SU-DHL-6 (cell line): ENCODE measurements at regions not wholly inside any gene's neighbourhood (a gene's known extent, or its start where the extent isn't known, plus 50 kb on each side); places are given as distances from the start of the nearest gene placed in this dataset.

Experiments
- H2AFZ ChIP-seq: fragments of 200-600 bp; sonication (generic); 2 replicates; pipeline ENCODE4 v1.6.1; 2014; ENCODE audit warnings: low read depth, mild to moderate bottlenecking, moderate library complexity, mixed read lengths, antibody characterized with exemption, low read length; ENCODE audit not compliant: severe bottlenecking
- H3F3A ChIP-seq: fragments of 200-600 bp; shearing (Covaris generic); 2 replicates; pipeline ENCODE4 v1.6.0; 2016; ENCODE audit warnings: antibody characterized with exemption, mild to moderate bottlenecking; ENCODE audit not compliant: insufficient read depth
- H3K27ac ChIP-seq: fragments of 200-600 bp; sonication (generic); 2 replicates; pipeline ENCODE4 v1.5.1; 2016; ENCODE audit warnings: low read depth, mild to moderate bottlenecking, low read length, moderate library complexity, mixed read lengths
- H3K27me3 ChIP-seq: fragments of 200-600 bp; sonication (generic), shearing (Covaris generic); 2 replicates; pipeline ENCODE4 v1.6.0; 2014; ENCODE audit warnings: mild to moderate bottlenecking, low read length
- H3K36me3 ChIP-seq: fragments of 200-600 bp; sonication (generic); 2 replicates; pipeline ENCODE4 v1.6.1; 2014; ENCODE audit warnings: mild to moderate bottlenecking, low read length, mixed read lengths
- H3K4me2 ChIP-seq: fragments of 300-600, 200-600 bp; shearing (Covaris generic), sonication (generic); 2 replicates; pipeline ENCODE4 v1.6.0; 2014; ENCODE audit warnings: low read length, low read depth, mild to moderate bottlenecking; ENCODE audit not compliant: poor library complexity, severe bottlenecking
- H3K4me3 ChIP-seq: fragments of 200-600 bp; sonication (generic); 2 replicates; pipeline ENCODE4 v1.5.1; 2014; ENCODE audit warnings: antibody characterized with exemption, low read length, mild to moderate bottlenecking, mixed read lengths; ENCODE audit not compliant: insufficient read depth, poor library complexity, severe bottlenecking
- H3K79me2 ChIP-seq: fragments of 200-600 bp; sonication (generic); 2 replicates; pipeline ENCODE4 v1.6.1; 2014; ENCODE audit warnings: mild to moderate bottlenecking, low read length, moderate library complexity; ENCODE audit not compliant: insufficient read depth
- H3K9ac ChIP-seq: fragments of 200-600 bp; sonication (generic); 2 replicates; pipeline ENCODE4 v1.7.0; 2014; ENCODE audit warnings: mild to moderate bottlenecking, low read length
- H3K9me2 ChIP-seq: fragments of 200-600 bp; sonication (generic); replicated peaks from 2 replicates; pipeline ENCODE4 v1.6.1; 2014; ENCODE audit warnings: low read length; ENCODE audit not compliant: insufficient read depth
- H3K9me3 ChIP-seq: fragments of 200-600 bp; sonication (generic); 2 replicates; pipeline ENCODE4 v1.6.1; 2014; ENCODE audit warnings: low read length, mixed read lengths; ENCODE audit not compliant: insufficient read depth
- H4K20me1 ChIP-seq: fragments of 200-600 bp; sonication (generic); 2 replicates; pipeline ENCODE4 v1.6.1; 2014; ENCODE audit warnings: low read depth, mild to moderate bottlenecking, antibody characterized with exemption, low read length, moderate library complexity, mixed read lengths
- EZH2phosphoT487 ChIP-seq: fragments of 200-600 bp; sonication (generic), shearing (Covaris generic); conservative IDR thresholded peaks from 2 replicates; pipeline ENCODE4 v1.6.1; 2018; ENCODE audit warnings: mild to moderate bottlenecking, antibody characterized with exemption, low read length, moderate library complexity, mixed read lengths
- TF ChIP-seq, protein P1 (sequence below): fragments of 200-600 bp; sonication (generic); IDR thresholded peaks from one replicate; pipeline ENCODE4 v1.5.1; 2017; ENCODE audit warnings: antibody characterized with exemption, mild to moderate bottlenecking, low read length, moderate library complexity; ENCODE audit not compliant: insufficient read depth, poor library complexity, severe bottlenecking

DNA sequence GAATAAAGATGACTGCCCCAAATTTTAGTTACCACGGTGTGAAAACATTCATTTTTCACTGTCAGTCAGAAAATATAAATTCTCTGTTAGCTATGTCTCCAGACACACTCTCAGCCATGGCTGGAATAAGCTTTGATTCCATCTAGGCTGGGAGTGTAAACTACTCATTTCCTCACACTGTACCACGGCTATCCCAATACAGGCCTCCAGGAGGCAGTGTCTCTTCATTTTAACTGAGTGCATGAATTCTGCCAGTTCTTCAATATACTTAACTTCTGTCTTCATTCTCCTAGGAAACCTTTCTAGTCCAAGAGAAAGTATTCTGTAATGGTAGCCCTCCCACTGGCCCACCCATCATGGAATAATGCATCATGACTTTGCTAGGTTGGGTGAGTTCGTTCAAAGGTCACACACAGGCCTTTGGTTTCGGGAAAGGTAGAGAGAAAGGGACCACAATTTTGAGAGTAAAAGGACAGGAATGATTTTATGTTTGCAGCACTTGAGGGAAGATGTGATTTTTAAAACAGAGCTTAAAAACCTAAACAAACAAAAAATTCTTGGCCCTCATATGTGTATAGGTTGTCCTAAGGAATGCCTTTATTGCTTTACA, 381.1 kb downstream of the SEC23A start:
- TF ChIP-seq EZH2phosphoT487, result no peak
- TF ChIP-seq, protein P1, sequence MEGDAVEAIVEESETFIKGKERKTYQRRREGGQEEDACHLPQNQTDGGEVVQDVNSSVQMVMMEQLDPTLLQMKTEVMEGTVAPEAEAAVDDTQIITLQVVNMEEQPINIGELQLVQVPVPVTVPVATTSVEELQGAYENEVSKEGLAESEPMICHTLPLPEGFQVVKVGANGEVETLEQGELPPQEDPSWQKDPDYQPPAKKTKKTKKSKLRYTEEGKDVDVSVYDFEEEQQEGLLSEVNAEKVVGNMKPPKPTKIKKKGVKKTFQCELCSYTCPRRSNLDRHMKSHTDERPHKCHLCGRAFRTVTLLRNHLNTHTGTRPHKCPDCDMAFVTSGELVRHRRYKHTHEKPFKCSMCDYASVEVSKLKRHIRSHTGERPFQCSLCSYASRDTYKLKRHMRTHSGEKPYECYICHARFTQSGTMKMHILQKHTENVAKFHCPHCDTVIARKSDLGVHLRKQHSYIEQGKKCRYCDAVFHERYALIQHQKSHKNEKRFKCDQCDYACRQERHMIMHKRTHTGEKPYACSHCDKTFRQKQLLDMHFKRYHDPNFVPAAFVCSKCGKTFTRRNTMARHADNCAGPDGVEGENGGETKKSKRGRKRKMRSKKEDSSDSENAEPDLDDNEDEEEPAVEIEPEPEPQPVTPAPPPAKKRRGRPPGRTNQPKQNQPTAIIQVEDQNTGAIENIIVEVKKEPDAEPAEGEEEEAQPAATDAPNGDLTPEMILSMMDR, result peak; percentile 80
- H3K9ac ChIP-seq, result no peak overlapping the region

DNA sequence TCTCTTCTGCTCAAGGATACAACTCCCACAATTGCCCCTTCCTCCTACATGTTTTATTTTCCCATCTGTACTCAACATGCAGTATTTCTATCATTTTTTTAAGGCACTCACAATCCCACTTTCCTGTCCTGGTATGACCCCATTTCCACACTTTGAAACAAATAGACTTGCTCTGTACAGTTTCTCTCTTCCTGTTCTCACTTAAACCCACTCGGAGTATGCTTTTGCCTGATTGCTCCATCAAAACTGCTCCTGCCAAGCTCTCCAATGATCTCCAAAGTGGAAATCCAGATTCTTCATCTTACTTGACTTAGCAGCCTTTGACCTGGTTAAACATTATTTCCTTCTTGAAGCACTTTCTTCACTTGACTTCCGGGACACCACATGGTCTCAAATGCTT, 384.5 kb downstream of the SEC23A start:
- no peak overlapping the region for H3K4me3 ChIP-seq
- no peaks in the 10 kb centered on the region for H3K36me3 ChIP-seq
- no peak for TF ChIP-seq EZH2phosphoT487
- TF ChIP-seq, protein P1, result no peak
- H3K9me3 ChIP-seq, result no peaks in the 10 kb centered on the region
- no peaks in the 10 kb centered on the region for H3K9me2 ChIP-seq
- no peaks in the 10 kb centered on the region for H4K20me1 ChIP-seq
- H3K9ac ChIP-seq, result no peak overlapping the region
- peak overlapping the region; percentile 59 for H2AFZ ChIP-seq
- no peak overlapping the region for H3K27ac ChIP-seq
- no peaks in the 10 kb centered on the region for H3K27me3 ChIP-seq
- H3K4me2 ChIP-seq, result no peak overlapping the region
- 0 out of 2 replicates have a peak, but pooled peaks cover 3% of the 10 kb centered on the region for H3F3A ChIP-seq
- H3K79me2 ChIP-seq, result no peaks in the 10 kb centered on the region

More for the DNA sequence above, 381.1 kb downstream of the SEC23A start:
- H3K36me3 ChIP-seq, result no peaks in the 10 kb centered on the region
- no peak overlapping the region for H3K27ac ChIP-seq
- no peaks in the 10 kb centered on the region for H3K27me3 ChIP-seq
- no peaks in the 10 kb centered on the region for H3K79me2 ChIP-seq
- H3K4me3 ChIP-seq, result no peak overlapping the region
- no peak overlapping the region for H3K4me2 ChIP-seq
- no peaks in the 10 kb centered on the region for H3F3A ChIP-seq
- H3K9me3 ChIP-seq, result no peaks in the 10 kb centered on the region
- peak overlapping the region; percentile 21 for H2AFZ ChIP-seq
- no peaks in the 10 kb centered on the region for H4K20me1 ChIP-seq
- no peaks in the 10 kb centered on the region for H3K9me2 ChIP-seq

DNA sequence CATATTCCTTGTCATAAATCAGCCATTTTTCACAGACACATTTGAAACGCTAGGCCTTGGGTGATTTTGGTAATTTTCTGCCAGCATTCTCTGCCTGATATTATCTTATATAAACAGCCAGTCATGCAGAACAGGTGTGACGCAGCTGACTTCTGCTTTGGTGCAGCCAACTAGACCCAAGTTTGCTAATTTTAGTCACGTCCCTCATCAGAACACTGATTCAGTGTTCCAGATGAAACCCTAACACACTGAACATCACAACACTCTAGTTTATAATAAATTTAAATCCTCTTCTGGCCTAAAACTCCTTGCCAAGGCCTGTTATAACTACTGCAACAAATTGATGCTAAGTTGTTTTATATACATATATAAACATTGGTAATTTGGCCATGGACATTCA, 386.1 kb downstream of the SEC23A start:
- peak overlapping the region; percentile 85 for H2AFZ ChIP-seq

More for the DNA sequence above, 386.1 kb downstream of the SEC23A start:
- Histone ChIP-seq H4K20me1 (no peaks in the 10 kb centered on the region), H3K9ac (peak overlapping the region; percentile 25; the same call in 1 of the 2 replicates), H3K9me2 (no peaks in the 10 kb centered on the region), H3F3A (0 out of 2 replicates have a peak, but pooled peaks cover 3% of the 10 kb centered on the region), H3K9me3 (no peaks in the 10 kb centered on the region), H3K4me3 (peak overlapping the region; percentile 17), H3K27me3 (no peaks in the 10 kb centered on the region), H3K36me3 (no peaks in the 10 kb centered on the region), H3K4me2 (peak overlapping the region; percentile 73), H3K27ac (peak overlapping the region; percentile 64), H3K79me2 (no peaks in the 10 kb centered on the region)
- TF ChIP-seq, protein P1, result no peak
- TF ChIP-seq EZH2phosphoT487, result no peak
